ENCODE measurements at regions not wholly inside any gene's neighbourhood (a gene's known extent, or its start where the extent isn't known, plus 50 kb on each side); places are given as distances from the start of the nearest gene placed in this dataset.

DNA sequence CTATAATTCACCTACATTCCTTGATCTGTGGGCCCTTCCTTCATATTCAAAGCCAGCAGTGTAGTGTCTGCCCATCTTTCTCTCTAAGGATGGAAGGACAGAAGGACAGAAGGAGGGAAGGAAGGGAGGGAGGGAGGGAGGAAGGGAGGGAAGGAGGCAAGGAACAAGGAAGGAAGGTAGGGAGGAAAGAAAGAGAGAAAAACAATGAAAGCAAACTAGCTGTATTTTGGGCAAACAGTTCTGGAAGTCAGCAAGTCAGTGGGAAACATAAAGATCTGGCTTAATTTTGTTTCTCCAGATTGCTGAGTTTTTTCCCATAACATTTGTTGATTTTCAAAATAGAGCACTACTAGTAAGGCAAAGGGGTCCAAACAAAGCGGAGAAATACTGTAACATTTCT is 555.2 kb upstream of the EPHA5 start:
- dilution Hi-C loops (cut with MboI; ENCODE audit: extremely low pct_ligation_motif_present, low sequenced_read_pairs), result no loop called here
- no peak overlapping the region for H3K4me2 ChIP-seq (ENCODE audit: control insufficient read depth, extremely low read depth, insufficient read depth, low read depth, low read length)
- no peaks in the 10 kb centered on the region for H4K20me1 ChIP-seq (ENCODE audit: control insufficient read depth, extremely low read depth, insufficient read depth, low read length)
- TF ChIP-seq EZH2 (IDR thresholded peaks at IDR 0.05; ENCODE audit: low read length), result no peak
- TF ChIP-seq, protein P1, sequence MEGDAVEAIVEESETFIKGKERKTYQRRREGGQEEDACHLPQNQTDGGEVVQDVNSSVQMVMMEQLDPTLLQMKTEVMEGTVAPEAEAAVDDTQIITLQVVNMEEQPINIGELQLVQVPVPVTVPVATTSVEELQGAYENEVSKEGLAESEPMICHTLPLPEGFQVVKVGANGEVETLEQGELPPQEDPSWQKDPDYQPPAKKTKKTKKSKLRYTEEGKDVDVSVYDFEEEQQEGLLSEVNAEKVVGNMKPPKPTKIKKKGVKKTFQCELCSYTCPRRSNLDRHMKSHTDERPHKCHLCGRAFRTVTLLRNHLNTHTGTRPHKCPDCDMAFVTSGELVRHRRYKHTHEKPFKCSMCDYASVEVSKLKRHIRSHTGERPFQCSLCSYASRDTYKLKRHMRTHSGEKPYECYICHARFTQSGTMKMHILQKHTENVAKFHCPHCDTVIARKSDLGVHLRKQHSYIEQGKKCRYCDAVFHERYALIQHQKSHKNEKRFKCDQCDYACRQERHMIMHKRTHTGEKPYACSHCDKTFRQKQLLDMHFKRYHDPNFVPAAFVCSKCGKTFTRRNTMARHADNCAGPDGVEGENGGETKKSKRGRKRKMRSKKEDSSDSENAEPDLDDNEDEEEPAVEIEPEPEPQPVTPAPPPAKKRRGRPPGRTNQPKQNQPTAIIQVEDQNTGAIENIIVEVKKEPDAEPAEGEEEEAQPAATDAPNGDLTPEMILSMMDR (optimal IDR thresholded peaks at IDR 0.05 in 1 of 3, IDR thresholded peaks at IDR 0.05 in 1 of 3, conservative IDR thresholded peaks at IDR 0.05 in 1 of 3; ENCODE audit: extremely low read depth in 1 of 3, insufficient read depth in 2 of 3, low read length in 3 of 3), result no peak
- H3K27me3 ChIP-seq (ENCODE audit: control insufficient read depth, extremely low read depth, insufficient read depth, low read length), result no peaks in the 10 kb centered on the region
- no peaks in the 10 kb centered on the region for H3K4me1 ChIP-seq (ENCODE audit: control insufficient read depth, extremely low read depth, insufficient read depth, low read length)
- DNase-seq (ENCODE audit: low read depth, low spot score), result no peak
- H3K9me3 ChIP-seq (ENCODE audit: control insufficient read depth, low read depth, low read length), result no peaks in the 10 kb centered on the region
- H3K27ac ChIP-seq (ENCODE audit: control insufficient read depth, insufficient read depth, low read length), result no peak overlapping the region
- H3K9me1 ChIP-seq (ENCODE audit: control insufficient read depth, extremely low read depth, insufficient read depth, low read length), result no peaks in the 10 kb centered on the region
- no peak overlapping the region for H2AFZ ChIP-seq (ENCODE audit: control insufficient read depth, low read length)
- no peak for FAIRE-seq
- H3K4me3 ChIP-seq (ENCODE audit: control insufficient read depth in 2 of 3, extremely low read depth in 1 of 3, insufficient read depth in 2 of 3, low read depth in 1 of 3, low read length in 3 of 3), result no peak overlapping the region
- H3K9ac ChIP-seq (ENCODE audit: control insufficient read depth, extremely low read depth, insufficient read depth, low read length), result no peak overlapping the region
- H3K79me2 ChIP-seq (ENCODE audit: control insufficient read depth, insufficient read depth, low read length), result no peaks in the 10 kb centered on the region
- H3K36me3 ChIP-seq (ENCODE audit: control insufficient read depth in 2 of 2, extremely low read depth in 1 of 2, insufficient read depth in 2 of 2, low read length in 2 of 2), result no peaks in the 10 kb centered on the region

DNA sequence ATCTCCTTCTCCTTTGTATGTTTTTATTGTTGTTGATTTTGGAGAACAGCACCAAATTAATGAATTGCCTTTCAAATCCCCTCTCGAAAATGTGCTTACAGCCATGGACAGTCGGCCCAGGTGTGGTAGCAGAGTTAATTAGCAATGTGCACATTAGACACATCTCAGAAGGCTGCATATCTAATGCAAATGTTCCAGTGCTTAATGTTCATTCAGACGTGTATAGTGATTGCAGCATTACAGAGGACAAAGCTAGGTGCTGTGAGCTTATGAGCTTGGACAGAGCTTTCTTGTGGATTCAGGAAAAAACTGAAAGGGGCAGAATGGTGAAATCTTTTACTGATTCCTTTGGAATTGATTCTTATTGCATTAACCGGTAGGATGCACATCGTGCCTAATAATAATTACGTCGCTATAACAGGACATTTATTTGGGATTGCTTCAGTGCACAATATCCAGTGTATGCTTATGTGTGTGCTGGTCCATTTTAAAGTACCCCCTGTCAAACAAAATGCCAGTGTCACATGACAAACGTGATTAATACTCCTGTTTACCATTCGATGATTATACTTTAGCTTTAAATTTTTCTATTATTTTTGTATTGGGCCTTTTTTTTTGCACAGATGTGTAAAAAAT is 552.9 kb upstream of the EPHA5 start:
- H3K4me2 ChIP-seq (ENCODE audit: control insufficient read depth, extremely low read depth, insufficient read depth, low read depth, low read length), result no peak overlapping the region
- H3K9me1 ChIP-seq (ENCODE audit: control insufficient read depth, extremely low read depth, insufficient read depth, low read length), result no peaks in the 10 kb centered on the region
- TF ChIP-seq EZH2 (IDR thresholded peaks at IDR 0.05; ENCODE audit: low read length), result no peak
- TF ChIP-seq, protein P1 (optimal IDR thresholded peaks at IDR 0.05 in 1 of 3, IDR thresholded peaks at IDR 0.05 in 1 of 3, conservative IDR thresholded peaks at IDR 0.05 in 1 of 3; ENCODE audit: extremely low read depth in 1 of 3, insufficient read depth in 2 of 3, low read length in 3 of 3), result no peak
- no peaks in the 10 kb centered on the region for H4K20me1 ChIP-seq (ENCODE audit: control insufficient read depth, extremely low read depth, insufficient read depth, low read length)
- H3K27ac ChIP-seq (ENCODE audit: control insufficient read depth, insufficient read depth, low read length), result no peak overlapping the region
- no peaks in the 10 kb centered on the region for H3K9me3 ChIP-seq (ENCODE audit: control insufficient read depth, low read depth, low read length)
- dilution Hi-C loops (cut with MboI; ENCODE audit: extremely low pct_ligation_motif_present, low sequenced_read_pairs), result no loop called here
- FAIRE-seq, result no peak
- no peaks in the 10 kb centered on the region for H3K27me3 ChIP-seq (ENCODE audit: control insufficient read depth, extremely low read depth, insufficient read depth, low read length)
- DNase-seq (ENCODE audit: low read depth, low spot score), result no peak
- no peaks in the 10 kb centered on the region for H3K36me3 ChIP-seq (ENCODE audit: control insufficient read depth in 2 of 2, extremely low read depth in 1 of 2, insufficient read depth in 2 of 2, low read length in 2 of 2)
- no peaks in the 10 kb centered on the region for H3K4me1 ChIP-seq (ENCODE audit: control insufficient read depth, extremely low read depth, insufficient read depth, low read length)
- H2AFZ ChIP-seq (ENCODE audit: control insufficient read depth, low read length), result no peak overlapping the region
- no peak overlapping the region for H3K4me3 ChIP-seq (ENCODE audit: control insufficient read depth in 2 of 3, extremely low read depth in 1 of 3, insufficient read depth in 2 of 3, low read depth in 1 of 3, low read length in 3 of 3)
- H3K79me2 ChIP-seq (ENCODE audit: control insufficient read depth, insufficient read depth, low read length), result no peaks in the 10 kb centered on the region
- H3K9ac ChIP-seq (ENCODE audit: control insufficient read depth, extremely low read depth, insufficient read depth, low read length), result no peak overlapping the region

Measured in keratinocyte (primary cell).